ENCODE measurements at regions not wholly inside any gene's neighbourhood (a gene's known extent, or its start where the extent isn't known, plus 50 kb on each side); places are given as distances from the start of the nearest gene placed in this dataset.
A peak's percentile ranks its signal among the peaks of the same experiment; 100 is the strongest.

DNA sequence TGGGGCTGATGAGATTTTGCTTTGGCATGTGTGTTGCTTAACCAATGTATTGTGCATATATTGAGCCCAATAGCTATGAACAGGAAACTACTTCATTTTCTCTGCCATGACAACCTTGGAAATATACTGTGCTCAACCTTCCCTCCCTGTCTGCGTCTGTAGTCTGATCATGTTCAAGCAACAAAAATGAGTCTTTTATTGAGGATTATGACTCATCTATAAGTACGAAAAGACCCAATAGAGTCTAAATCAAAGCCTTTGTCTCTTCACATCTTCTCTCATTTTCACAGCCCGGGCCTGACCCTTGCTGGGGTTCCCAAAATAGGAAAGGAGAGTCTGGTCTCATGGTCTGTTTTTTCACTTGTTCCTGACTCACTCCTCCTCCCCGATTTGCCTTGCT lies 158.2 kb downstream of the CAND1 start:
- no peak for DNase-seq

DNA sequence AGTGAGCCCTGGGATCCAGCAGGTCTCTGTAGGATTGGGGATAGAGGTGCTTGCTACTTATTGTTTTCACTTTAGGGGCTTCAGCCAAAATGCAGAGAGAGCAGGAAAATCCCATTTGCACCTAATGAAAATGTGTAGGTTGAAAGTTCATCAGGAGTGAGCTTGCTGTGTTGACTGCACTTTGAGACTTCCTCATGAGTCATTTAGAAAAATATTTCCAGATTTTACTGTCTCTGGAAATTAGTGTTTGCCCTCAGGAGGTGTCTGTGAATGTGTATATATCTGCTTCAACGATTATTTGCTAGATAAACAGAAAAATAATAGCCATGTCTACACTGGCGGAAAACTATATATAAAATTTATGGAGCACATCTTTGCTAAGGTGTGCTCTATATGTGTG lies 159.3 kb downstream of the CAND1 start:
- no peak for DNase-seq

DNA sequence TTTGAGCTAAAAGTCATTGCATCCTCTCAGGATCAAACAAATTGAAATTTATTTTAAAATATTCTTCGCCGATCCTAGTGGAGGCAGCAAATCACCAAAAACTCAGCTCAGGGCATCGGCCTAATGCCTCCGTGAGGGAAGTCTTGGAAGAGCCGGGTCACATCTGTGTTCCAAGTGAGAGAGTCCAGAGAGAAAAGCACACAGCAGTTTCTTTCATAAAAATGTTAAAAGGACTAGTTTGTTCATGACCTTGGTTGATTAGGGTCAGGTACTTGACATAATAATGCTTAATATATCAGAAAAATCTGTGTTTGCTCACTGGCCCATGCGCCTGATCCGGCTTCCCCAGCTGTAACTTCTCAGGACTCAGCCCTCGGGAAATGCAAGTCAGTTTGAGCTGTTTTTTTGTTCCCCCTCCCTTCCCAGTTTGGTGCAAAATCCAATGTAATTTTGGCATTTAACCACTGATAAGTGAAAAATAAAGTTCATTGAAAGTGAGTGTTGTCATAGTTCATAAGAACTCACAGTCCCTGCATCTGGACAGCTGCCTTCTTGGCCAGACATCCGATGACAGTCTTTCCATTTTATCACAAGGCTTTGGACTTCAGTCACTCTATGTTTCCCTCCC lies 161.7 kb downstream of the CAND1 start:
- no peak for DNase-seq

DNA sequence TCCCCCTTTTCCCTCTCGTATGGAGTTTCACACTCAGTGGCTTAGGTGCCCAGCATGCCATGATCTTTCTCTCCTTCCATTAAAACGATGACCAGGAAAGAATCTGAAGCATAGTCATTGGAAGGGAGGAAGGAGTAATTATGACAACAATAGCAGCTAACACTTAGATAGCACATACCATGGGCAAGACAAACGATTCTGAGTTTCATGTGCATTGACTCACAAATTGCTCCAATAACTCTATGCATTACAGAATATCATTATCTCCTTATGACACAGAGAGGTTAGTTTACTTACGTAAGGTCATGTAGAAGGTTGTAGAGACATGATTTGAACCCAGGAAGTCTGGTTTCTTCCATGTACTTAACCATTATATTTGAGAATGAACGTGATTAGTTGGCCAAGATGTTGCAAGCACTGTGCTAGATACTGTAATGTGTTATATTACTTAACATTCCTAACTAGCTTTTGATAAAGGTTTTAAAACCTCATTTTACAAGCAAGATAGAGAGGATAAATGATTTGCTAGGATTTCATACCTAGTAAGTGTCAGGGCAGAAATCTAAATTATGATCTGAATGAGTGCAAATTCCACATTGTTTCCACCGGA lies 162.4 kb downstream of the CAND1 start:
- no peak for DNase-seq

DNA sequence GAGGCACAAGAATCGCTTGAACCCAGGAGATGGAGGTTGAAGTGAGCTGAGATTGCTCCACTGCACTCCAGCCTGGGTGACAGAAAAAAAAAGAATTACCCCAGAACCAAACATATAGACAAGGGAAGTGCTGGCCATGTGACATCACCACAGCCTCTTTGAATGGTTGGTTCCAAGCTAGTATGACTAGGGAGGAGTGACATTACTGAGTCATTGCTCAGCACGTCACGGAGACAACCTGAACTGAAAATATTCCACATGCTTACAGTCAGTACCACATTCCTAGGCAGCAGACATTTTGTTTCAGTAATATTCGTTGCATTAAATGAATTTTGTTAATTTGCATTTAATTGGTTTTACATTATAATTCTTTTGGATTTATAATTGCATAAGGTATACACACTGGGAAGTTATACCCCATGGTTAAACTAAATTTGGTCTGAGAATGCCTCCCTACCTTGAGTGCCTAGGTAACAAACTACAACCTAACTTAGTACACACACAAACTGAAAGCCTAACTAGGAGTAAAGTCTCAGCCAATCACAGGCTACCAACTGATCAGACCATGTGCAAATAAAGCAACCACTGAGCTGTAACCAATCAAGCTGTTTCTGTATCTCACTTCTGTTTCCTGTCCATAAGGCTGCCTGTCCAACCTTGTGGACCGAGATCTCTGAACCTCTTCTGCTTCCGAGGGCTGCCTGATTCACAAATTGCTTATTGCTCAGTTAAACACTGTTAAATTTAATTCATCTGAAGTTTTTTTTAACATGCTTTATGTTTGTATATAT lies 164.4 kb downstream of the CAND1 start:
- no peak for DNase-seq

DNA sequence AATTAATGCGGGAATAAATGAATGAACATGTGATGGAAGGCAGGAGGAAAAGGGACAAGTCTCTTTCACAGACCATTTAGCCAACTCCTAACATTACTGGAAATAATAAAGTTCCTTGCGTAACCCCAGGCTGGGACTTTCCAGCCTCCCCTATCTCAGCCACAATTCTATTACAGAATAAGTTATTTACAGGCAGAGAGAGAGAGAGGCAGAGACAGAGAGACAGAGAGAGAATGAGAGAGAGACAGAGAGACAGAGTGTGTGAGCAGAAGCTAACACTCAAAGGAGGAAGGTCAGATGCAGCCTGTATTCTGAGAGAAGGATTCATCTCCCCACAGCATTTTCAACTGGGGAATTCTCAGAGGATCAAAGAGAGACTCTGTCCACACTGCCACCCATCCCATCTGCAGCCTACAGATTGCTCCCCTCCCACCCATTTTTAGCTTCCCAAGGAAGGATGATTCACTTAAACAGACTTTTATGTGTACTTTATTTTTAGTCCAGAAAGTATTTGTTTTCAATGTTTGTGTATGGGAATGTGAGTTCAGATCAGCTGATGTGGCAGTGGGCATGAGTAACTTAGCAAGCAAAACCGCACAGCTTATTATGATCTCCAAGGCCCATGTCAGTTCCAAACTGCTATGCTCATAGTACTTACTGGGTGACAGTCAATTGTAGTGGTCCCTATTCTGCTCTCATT lies 165.7 kb downstream of the CAND1 start:
- no peak for DNase-seq

DNA sequence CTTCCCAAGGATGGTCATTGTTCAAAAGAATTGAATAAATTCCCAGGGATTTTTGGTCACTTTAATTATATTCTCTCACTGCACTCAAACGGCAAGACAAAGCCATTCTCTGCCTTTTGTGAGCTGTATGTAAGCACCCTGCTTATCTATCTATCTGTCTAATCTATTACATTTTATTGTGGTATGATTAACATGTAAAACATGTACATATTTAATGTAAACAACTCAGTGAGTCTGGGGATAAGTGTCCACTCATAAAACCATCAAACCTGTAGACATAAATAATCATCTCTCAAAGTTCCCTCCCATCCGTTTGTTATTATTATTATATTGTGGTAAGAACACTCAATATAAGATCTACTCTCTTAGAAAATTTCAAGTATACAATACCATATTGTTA lies 167.1 kb downstream of the CAND1 start:
- DNase-seq, result no peak

DNA sequence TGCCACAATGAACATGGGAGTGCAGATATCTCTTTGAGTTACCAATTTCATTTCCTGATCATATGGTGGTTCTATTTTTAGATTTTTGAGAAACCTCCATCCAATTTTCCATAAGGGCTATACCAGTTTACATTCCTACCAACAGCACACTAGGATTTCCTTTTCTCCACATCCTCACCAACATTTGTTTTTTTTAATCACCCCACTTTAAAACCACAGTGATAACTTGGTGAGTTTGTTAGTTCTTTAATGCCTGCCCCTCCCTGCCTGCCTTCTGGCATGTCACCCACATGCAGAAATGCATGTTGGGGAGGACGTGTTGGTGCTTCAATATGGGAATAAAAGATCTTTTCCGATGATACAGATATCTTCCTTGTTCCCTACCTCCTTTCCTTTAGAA lies 167.9 kb downstream of the CAND1 start:
- DNase-seq, result no peak

DNA sequence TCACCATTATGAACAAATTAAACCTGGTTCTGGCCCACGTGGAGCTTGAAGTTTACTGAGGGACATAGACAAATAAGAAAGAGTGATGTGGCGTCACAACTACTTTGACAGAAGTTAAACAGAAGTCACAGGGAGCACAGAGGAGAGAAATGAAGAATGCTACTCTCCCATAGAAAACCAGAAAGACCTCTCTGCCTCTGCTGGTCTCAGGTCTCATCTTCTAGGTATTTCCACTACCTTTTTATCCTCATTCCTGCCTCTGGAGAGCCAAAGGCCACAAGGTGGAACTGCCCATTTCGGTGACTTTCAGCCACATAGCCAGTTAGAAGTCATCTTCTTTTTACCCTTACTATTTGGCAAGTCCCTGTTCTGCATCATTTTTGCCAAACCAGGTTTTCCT lies 170.5 kb downstream of the CAND1 start:
- DNase-seq, result no peak

DNA sequence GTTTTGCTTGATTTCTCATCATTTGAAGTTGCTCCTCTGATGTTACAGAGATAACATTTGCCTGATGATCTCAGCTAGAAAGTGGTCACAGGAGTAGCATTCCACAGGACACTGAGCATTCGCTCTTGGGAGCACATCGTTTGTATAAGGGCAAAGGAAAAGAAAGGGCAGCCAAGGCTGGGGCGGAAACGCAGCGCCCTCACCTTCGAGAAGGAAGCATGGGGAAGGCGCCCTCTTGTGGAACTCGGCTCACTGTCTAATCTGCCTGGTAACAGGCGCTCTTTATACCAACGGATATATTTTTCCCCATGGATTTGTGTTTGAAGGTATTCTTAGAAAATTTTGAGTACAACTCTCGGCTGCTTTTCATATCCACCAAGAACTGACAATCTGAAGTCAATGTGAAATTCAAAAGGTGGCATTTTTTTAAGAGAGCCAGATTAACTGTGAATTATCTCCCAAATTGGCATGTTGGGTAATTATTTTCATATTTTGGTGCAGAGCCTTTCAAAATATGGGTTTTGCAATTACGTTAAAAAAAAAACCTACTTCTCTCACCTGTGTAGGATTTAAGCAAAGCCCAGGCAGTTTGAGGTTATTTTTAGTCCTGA lies 172.7 kb downstream of the CAND1 start:
- peak in 1 of 2 experiments; percentile 17 for DNase-seq

DNA sequence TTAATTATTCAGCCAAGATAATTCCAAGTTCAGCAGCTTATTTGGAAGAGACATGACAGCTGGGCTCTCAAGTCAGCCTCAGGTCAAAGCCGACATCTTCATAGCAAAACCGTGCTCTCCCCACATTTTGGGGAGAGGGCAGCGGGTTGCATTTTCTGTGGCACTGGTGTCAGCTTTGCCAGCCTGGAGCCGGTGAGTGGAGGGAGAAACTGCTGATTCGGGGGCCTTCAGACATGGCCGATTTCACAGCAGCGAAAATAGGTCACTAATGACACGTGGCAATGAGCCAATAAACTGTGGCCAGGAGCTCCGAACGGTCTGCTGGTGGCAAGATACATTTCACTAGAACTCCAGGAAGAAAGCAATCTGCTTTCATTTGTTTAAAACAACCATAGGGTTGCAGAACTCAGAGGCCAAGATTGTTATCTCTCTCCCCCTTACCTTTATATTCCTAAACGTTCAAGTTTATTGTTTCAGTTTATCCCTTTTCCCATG lies 173.2 kb downstream of the CAND1 start:
- DNase-seq, result peak in 1 of 2 experiments; percentile 23

DNA sequence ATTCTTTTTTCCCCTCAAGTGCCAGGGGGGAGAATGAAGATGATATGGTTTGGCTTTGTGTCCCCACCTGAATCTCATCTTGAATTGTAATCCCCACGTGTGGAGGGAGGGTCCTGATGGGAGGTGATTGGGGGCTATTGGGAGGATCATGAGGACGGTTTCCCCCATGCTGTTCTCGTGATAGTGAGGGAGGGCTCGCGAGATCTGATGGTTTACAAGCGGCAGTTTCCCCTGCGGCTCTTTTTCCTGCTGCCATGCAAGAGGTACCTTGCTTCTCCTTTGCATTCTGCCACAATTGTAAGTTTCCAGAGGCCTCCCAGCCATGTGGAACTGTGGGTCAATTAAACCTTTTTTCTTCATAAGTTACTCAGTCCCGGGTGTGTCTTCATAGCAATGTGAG lies 173.7 kb downstream of the CAND1 start:
- no peak for DNase-seq

DNA sequence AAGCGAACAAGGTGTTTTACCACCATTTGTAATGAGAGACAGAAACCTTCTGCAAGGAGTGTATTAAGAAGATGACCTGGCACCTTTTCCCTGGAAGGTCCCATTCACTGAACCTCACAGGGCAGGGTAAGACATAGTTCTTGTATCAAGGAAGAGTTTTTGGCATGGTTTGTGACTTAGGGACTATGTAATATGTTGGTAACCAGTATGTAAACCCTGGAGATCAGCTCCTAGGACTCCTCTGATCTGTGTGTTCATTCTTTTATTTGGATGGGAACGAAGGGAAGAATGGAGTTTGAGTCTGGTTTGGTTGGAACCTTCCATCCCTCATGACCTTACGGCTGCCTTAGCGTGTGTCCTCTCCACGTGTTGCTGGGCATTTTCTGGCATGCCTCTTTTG lies 175.4 kb downstream of the CAND1 start:
- no peak for DNase-seq

DNA sequence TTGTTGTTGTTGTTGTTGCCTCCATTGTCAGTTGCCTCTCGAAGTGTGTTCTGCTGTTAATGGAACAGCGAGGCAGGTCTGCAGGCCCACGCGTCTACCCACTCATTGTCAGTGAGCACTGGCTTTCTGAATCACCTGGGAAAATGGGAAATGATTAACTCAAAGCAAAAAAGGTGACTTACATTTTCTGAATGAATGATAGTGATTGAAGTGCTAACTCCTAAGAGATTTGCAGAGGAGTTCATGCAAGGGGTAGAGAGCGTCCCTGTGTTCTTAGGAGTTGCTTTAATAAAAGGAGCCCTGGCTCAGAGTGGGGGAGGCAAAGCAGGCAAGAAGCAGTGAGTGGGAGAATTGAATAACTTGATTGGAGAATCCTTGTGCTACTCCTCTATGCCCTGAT lies 177.6 kb downstream of the CAND1 start:
- no peak for DNase-seq

DNA sequence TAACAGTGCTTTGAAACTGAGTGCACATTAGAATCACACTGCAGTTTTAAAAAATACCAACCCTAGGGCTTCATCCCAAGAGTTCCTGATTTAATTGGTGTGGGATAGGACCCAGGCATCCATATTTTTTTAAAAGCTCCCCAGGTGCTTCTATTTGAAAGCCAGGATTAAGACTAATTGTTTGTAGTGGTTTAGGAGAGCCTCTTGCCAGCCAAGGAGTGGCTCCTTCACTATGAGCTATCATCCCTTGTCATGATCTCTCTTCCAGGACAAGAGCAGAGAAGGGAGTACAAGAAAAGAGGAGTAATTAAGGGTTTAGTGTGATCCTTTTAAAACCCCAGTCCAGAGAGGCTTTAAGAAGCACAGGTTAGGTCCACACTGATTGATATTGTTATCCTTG lies 178.0 kb downstream of the CAND1 start:
- no peak for DNase-seq

DNA sequence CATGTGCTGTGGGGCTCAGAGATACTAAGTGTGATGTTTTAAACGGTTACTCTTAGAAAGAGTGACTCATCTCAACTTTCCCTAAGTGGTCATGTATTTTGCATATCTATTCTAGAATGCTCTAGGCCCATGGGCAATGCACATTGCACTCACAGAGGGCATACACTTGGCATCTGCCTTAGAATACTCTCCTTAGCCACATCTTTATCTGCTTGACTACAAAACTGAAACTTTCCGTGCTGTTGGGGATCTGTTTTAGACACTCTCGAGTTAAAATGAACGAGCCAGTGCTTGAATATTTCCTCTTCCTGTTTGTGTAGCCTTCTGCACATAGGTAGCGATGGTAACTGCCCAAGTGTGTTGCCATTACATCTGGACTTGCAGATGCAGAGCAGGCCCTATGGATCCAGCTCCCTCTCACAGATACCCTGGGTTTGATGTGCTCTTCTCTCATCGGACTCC lies 180.5 kb downstream of the CAND1 start:
- DNase-seq, result no peak

DNA sequence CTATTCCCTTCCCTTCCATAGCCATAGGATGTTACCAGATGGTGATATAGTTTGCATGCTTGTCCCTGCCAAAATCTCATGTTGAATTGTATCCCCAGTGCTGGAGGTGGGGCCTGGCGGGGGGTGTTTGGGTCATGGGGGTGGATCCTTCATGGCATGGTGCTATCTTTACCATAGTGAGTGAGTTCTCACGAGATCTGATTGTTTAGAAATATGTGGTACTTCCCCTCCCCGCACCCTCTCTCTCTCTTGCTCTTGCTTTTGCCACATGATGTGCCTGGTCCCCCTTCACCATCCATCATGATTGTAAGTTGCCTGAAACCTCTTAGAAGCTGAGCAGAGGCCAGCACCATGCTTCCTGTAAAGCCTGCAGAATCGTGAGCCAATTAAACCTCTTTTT lies 181.3 kb downstream of the CAND1 start:
- DNase-seq, result no peak

DNA sequence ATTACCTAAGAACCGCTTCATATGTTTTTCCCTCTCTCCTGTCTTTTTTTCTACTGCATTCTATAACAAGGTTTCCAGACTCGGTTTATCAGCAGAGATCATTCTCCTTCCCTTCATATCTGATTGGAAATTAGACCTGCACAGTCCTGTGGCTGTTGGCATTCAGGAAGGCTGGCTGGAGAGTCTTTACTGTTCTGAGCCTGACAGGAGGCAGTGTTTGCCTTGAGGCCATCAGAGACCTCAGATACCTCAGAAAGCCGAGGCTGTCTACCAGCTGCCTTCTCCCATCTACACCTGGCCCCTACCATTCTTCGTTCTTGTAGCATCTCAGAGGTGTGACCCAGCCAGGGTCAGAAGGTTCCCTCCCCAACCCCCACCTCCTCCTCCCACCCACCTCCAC lies 182.0 kb downstream of the CAND1 start:
- no peak for DNase-seq

DNA sequence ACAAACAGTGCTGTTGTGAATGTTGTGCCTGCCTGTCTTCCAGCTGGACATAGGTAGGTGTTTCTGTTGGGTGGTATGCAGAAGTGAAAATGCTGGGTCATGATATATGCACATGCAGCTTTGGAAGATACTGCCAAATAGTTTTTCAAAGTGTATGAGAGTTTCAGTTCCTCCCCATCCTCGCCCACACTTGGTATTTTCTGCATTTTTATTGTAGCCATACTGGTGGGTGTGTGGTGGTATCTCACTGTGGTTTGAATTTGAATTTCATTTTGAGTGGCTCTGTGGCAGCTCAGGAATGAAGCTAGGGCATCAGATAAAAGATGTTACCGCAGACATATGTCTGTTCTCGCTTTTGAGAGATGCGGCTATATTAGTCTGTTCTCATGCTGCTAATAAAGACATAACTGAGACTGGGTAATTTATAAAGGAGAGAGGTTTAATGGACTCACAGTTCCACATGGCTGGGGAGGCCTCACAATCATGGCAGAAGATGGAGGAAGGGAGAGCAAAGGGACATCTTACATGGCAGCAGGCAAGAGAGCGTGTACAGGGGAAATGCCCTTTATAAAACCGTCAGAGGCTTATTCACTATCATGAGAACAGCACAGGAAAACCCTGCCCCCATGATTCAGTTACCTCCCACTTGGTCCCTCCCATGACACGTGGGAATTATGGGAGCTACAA lies 183.1 kb downstream of the CAND1 start:
- no peak for DNase-seq

DNA sequence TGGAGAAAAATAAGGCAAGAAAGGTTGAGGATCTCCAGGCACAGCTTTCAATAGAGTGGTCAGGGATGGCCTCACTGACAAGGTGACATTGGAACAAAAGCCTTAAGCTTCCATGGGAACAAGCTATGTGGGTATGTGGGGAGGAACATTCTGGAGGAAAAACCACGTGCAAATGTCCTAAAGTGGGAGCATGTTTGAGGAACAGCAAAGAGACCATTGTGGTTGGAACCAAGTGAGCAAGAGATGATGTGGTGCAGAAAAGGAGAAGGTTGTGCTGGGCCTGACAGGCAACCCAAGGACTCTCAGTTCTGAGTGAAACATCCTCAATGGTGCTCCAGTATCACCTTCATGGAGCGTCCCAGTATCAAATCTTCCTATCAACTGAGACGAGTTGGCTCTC lies 184.0 kb downstream of the CAND1 start:
- DNase-seq, result no peak

DNA sequence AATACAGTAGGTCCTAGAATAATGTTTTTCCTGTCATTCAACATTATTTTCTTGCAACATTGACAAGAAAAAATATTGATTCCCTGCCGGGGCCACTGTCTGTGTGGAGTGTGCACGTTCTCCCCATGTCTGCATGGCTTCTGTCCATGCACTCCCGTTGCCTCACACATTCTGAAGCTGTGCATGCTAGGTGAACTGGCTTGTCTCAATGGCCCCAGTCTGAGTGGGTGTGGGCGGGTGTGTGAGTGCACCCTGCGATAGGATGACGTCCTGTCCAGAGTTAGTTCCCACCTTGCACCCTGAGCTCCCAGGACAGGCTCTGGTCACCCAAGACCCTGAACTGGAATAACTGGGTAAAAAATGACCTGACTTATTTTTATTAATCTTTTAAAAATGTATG lies 186.1 kb downstream of the CAND1 start:
- no peak for DNase-seq

DNA sequence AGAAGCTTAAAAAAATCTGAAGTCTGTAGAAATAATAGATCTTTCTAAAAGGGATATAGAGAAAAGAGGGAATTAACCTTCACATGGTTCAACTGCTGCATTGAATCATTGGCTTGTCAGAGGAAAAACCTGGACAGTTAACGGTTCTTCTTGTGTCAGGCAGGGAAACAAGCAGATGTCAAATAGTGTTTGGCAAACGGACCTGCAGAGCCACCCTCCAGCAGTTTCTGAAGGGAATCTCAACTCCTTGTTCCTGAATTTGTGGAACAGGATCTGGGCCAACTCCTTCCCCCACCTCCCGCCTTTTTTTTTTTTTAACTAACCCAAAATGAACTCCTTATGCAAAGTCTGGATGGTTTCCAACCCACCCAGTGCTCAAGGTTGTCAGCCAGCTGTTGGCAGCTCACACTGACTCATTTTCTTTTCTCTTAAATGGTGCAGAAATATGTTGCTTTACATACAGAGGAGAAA lies 187.3 kb downstream of the CAND1 start:
- no peak for DNase-seq
